22Rv1 (cell line): ENCODE measurements at regions not wholly inside any gene's neighbourhood (a gene's known extent, or its start where the extent isn't known, plus 50 kb on each side); places are given as distances from the start of the nearest gene placed in this dataset.

Experiments
- CTCF ChIP-seq: fragments of 450-650 bp; IDR thresholded peaks from 2 replicates; pipeline ENCODE4 v1.5.1; 2017; ENCODE audit warnings: mild to moderate bottlenecking
- ZFX ChIP-seq: fragments of 450-650 bp; IDR thresholded peaks from 2 replicates; pipeline ENCODE4 v1.6.1; 2017; ENCODE audit warnings: antibody characterized with exemption, borderline replicate concordance

- TF ChIP-seq CTCF (no peak), ZFX (no peak)
These were observed 555.2 kb upstream of the GRAMD2B start for GRCh38 chr5:125868036-125868435.
